C4-2B (cell line): ENCODE measurements at regions not wholly inside any gene's neighbourhood (a gene's known extent, or its start where the extent isn't known, plus 50 kb on each side); places are given as distances from the start of the nearest gene placed in this dataset.
"Not testable (repeated sequence)": the region's sequence is repeated elsewhere in the genome, so short reads cannot be mapped to it uniquely, and the experiment has no call there.

Experiments used
- H3K27ac ChIP-seq: fragments of 450-650 bp; 2 replicates; pipeline ENCODE4 v1.5.1; 2017
- CTCF ChIP-seq: fragments of 450-650 bp; conservative IDR thresholded peaks from 2 replicates; pipeline ENCODE4 v1.5.1; 2017; ENCODE audit warnings: mild to moderate bottlenecking
- ZFX ChIP-seq: fragments of 450-650 bp; IDR thresholded peaks from 2 replicates; pipeline ENCODE4 v1.6.1; 2017

GRCh38 chr5:102119252-102119651, 176.8 kb downstream of the SLCO4C1 start:
- TF ChIP-seq CTCF (no peak), ZFX (no peak)
- H3K27ac ChIP-seq, result no peak overlapping the region

DNA sequence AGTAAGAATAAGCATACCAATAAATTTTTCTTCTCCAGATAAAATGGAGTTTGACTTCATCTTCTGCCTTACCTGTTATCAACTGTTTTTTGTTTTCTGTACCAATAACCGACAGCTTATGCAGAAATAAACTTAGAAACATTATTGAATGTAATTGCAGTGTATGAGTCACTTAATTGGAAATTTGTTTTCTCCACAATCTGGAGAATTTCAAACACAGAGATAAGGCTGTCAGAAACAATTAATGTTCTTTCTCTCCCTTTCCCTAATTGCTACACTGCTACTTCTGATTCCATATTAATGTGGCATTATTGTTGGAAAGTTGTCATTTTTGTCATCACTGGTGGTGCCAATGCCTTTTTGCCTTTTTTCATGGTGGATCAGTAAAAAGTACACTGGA, 180.3 kb downstream of the SLCO4C1 start:
- H3K27ac ChIP-seq, result no peak overlapping the region
- no peak for TF ChIP-seq CTCF
- no peak for TF ChIP-seq ZFX

DNA sequence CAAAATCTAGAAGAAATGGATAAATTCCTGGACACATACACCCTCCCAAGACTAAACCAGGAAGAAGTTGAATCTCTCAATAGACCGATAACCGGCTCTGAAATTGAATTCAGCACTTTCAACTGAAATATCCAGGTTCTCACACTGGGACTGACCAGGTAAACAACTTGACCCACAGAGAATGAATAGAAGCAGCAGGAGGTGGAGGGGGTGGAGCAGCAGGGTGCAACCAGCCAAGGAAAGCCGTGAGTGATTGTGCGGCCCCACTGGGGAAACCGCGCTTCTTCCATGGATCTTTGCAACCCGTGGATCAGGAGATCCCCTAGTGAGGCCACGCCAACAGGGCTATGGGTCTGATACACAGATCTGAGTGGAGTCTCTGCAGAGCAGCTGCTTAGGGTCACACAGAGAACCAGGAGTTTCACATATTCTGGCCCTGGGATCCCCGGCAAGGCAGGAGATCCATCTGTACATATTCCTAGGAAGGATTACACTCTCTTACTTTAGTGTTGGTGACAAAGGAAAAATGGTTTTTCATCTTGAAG, 181.5 kb downstream of the SLCO4C1 start:
- TF ChIP-seq ZFX, result no peak
- no peak for TF ChIP-seq CTCF
- no peak overlapping the region for H3K27ac ChIP-seq

- TF ChIP-seq CTCF (no peak), ZFX (no peak)
- no peak overlapping the region for H3K27ac ChIP-seq
These were observed 188.2 kb downstream of the SLCO4C1 start for GRCh38 chr5:102107865-102108264.

DNA sequence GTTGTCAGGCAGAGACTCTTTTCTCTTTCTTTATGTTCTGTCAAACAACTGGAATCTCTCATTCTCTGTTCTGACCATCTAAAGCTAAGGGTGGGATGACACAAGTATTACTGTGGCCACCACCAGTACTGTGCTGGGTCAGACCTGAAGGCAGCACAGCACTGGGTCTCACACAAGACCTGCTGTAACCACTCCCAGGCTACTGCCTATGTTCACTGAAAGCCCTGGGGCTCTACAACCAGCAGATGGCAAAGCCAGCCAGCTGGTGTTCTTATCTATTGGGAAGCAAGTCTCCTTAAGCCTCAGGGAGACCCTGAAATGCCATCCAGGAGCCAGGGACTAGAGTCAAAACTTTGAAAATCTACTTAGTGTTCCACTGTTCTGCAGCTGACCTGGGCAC, 189.5 kb downstream of the SLCO4C1 start:
- no peak overlapping the region for H3K27ac ChIP-seq
- TF ChIP-seq CTCF (no peak), ZFX (no peak)

GRCh38 chr5:102099766-102100331, 196.2 kb downstream of the SLCO4C1 start:
- TF ChIP-seq CTCF (no peak), ZFX (no peak)
- no peak overlapping the region for H3K27ac ChIP-seq

DNA sequence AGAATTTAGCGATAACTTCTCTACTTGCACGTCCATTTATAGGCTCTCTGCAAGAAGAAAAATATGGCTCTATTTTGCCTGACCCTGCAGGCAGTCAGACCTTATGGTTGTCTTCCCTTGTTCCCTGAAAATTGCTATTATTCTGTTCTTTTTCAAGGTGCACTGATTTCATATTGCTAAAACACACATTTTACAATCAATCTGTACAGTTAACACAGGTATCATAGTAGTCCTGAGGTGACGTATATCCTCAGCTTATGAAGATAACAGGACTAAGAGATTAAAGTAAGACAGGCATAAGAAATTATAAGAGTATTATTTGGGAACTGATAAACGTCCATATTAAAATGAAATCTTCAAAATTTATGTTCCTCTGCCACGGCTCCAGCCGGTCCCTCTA, 197.0 kb downstream of the SLCO4C1 start:
- H3K27ac ChIP-seq, result not testable (repeated sequence)

GRCh38 chr5:102098606-102099005, 197.5 kb downstream of the SLCO4C1 start:
- not testable (repeated sequence) for H3K27ac ChIP-seq

- H3K27ac ChIP-seq, result no peak overlapping the region
- TF ChIP-seq CTCF (peak; percentile 79), ZFX (no peak)
These were observed 205.3 kb downstream of the SLCO4C1 start for GRCh38 chr5:102090770-102091169.
